ENCODE measurements at regions not wholly inside any gene's neighbourhood (a gene's known extent, or its start where the extent isn't known, plus 50 kb on each side); places are given as distances from the start of the nearest gene placed in this dataset.
"Not testable (repeated sequence)": the region's sequence is repeated elsewhere in the genome, so short reads cannot be mapped to it uniquely, and the experiment has no call there.

DNA sequence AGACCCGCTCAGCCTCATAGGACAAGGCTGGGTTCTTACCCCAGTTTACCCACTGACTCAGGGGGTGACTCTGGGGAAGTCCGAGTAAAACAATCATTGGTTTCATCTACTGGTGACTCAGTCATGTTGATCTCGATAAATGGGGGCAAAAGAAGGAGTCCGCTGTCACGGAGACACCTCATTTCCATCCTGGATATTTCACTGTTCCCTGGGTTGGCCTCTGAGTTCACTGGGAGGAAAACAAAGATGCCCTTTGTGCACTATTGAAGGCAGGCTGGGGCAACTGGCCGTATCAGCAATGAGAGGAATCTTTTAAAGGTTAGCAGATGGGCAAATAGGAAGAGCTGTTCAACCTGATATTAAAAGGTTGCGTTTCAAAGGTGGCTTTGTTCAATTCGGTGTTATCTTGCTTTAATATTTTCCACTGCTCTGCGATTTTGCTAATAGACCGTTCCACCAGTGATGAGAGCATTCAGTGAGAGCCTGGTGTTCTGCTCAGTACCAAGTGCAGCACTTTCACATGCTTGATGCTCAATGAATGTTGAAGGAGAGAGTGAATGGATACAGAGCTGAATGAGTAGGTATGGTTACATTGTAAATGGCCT, 110.2 kb upstream of the EGFLAM start:
- no peak for DNase-seq

- no peak for DNase-seq
Measured at GRCh38 chr5:38143384-38143783, 115.0 kb upstream of the EGFLAM start.

GRCh38 chr5:38141665-38142064, 116.7 kb upstream of the EGFLAM start:
- DNase-seq: no peak

DNA sequence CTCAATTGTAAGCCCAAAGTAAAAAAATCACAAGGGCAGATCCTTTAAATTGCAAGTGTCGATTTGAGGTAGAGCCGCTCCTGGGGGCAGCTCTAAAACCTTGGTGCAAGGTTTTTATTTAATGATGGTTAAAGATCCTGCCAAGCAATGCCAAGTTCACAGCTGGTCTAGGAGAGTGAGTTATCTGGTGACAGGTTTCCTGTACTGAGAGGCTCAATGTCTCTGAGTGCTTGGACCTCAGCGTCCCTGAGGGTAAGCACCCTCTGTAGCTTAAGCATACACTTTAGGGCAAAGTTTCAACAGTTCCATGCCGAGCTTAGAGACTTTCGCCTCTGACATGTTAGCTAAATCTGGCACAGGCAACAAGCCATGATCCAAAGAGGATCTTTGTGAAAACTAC, 119.8 kb upstream of the EGFLAM start:
- DNase-seq: no peak

GRCh38 chr5:38135486-38136039, 122.8 kb upstream of the EGFLAM start:
- DNase-seq: no peak

GRCh38 chr5:38134810-38135209, 123.5 kb upstream of the EGFLAM start:
- DNase-seq: no peak

DNA sequence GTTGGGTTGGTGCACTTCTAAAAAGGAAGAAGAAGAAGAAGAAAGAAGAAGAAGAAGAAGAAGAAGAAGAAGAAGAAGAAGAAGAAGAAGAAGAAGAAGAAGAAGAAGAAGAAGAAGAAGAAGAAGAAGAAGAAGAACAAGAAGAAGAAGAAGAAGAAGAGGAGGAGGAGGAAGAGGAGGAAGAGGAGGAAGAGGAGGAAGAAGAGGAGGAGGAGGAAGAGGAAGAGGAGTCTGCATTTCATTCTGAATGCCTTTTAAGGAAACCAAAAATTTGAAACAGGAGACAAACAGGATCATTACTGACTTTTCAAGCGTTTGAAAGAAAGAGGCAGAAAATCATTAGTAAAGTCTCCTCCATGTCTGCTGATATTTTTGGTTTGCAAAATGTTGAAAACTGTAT, 124.1 kb upstream of the EGFLAM start:
- not testable (repeated sequence) for DNase-seq

- no peak for DNase-seq
Measured at GRCh38 chr5:38131686-38132085, 126.7 kb upstream of the EGFLAM start.

DNA sequence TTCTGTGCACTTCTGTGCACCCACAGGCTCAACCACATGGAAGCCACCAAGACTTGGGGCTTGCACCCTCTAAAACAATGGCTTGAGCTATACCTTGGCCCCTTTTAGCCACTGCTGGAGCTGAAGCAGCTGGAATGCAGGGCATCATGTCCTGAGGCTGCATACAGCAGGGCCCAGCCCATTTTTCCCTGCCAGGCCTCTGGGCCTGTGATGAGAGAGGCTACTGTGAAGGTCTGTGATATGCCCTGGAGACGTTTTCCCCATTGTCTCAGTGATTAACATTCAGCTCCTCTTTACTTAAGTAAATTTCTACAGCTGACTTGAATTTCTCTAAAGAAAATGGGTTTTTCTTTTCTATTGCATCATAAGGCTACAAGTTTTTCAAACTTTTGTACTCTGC, 134.0 kb upstream of the EGFLAM start:
- DNase-seq: no peak

DNA sequence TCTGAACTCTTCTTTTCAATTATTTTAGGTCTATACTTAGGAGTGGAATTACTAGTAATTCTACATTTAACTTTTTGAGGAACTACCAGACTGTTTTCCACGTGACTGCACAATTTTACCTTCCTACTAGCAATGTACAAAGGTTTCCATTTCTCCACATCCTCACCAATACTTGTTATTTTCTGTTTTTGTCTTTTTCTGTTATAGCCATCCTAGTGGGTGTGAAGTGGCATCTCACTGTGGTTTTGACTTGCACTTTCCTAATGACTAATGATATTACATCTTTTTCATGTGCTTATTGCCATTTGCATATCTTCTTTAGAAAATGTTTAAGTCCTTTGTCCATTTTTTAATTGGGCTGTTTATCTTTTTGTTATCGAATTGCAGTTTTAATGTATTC, 136.9 kb upstream of the EGFLAM start:
- DNase-seq: no peak

- no peak for DNase-seq
Measured at GRCh38 chr5:38119836-38120235, 138.5 kb upstream of the EGFLAM start.

DNA sequence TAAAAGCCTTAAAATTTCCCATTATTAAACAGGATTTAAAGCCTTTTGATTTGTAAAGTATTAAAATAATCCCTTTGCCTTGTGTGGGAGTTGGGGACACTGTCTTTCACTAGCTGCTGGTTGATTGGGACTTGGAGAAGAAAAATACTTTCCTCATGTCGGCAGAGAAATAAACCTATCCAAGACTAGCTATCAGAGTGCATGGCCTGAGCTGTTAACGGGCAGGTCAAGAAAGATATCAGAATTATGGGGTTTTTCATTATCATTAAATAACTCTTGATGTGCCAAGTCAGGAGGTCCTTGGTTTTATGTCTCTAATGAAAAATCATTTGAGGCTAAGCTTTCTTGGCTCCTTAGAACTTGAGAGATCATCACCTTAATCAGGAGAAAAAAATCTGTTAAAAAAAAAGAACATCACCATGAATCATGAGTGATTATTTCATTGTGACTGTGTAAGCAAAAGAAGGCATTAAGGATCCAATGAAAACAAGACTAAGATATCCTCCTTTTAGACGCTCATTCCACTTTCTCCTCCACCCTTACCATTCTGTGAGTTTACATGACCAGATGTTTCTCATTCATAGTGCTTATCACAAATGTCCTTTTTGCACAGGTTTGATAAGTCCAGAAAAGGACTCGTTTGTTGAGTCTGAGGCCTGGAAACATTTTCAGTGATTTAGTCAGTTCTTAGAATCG, 140.4 kb upstream of the EGFLAM start:
- DNase-seq: no peak

- DNase-seq: no peak
Measured at GRCh38 chr5:38115318-38115827, 143.0 kb upstream of the EGFLAM start.

- no peak for DNase-seq
Measured at GRCh38 chr5:38113880-38114279, 144.5 kb upstream of the EGFLAM start.

- DNase-seq: no peak
Measured at GRCh38 chr5:38113456-38113855, 144.9 kb upstream of the EGFLAM start.

GRCh38 chr5:38112938-38113337, 145.4 kb upstream of the EGFLAM start:
- no peak for DNase-seq

- no peak for DNase-seq
Measured at GRCh38 chr5:38110130-38110529, 148.2 kb upstream of the EGFLAM start.

- no peak for DNase-seq
Measured at GRCh38 chr5:38107096-38107495, 151.3 kb upstream of the EGFLAM start.

DNA sequence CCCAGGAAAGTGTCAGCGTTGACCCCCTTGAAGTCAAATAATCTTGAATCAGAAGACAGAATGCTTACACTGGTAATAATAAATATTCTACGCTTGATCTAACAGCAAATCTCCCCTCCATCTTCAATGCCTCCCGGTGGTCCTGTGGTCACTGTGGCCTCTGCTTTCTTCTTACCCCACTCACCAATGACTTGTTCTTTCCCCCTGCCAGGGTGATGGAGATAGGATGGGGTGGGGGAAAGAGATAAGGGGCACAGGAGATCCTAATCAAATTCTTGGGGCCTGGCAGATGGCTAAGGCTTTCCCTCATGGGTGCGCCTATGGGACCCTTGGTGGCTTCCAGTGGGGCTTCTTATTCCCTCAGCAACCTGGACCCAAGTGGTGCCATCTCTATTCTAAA, 152.6 kb upstream of the EGFLAM start:
- no peak for DNase-seq

GRCh38 chr5:38105231-38105570, 153.2 kb upstream of the EGFLAM start:
- no peak for DNase-seq

DNA sequence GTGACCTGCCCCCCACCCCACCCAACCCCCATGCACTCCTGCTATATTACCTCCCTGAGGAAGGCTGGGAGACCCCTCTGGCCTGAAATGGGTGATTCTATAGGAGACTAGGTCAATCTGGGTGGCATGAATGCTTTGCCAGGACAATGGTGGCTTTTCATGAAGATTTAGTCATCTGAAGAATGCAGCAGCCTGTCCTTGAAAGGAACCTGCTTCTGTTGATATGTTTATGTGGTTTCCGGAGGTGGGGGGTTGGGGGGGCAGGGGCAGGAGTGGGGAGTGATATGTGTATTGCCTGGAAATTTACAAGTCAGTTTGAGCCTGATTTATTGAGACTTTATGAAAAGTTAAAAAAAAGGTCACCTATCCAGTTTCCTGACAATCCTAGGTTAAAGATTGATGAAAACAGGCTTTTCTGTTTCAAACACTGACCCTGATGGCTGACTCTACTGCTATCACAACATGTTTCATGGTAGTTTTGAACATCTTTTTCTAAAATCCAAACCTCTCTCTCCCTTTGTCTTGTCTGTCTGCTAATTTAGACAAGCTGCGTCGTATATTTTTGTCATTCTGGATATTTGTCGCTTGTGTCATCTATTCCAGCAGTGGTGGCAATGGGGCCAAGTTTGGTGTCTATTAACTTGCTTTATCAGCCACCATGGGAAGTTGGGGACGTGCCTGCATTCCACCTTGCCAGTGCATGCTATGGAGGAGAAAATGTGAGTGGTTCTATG, 153.7 kb upstream of the EGFLAM start:
- DNase-seq: no peak

DNA sequence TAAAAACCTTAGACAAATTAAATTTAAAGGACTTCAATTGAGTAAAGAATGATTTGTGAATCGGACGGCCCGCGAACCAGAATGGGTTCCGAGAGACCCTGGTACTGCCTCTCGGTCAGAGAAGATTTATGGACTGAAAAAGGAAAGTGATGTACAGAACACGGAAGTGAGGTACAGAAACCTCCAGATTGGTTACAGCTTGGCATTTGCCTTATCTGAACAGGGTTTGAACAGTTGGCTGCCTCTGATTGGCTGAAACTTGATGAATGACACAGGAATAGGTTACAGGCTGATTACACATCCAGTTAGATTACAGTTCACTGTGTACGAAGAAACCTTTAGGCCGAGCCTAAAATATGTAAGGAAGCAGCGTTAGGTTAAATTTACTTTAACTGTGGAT, 156.5 kb upstream of the EGFLAM start:
- DNase-seq: no peak

GRCh38 chr5:38099205-38100168, 158.9 kb upstream of the EGFLAM start:
- no peak for DNase-seq

Measured in right hindlimb (tissue), 1 donor.